Peyer's patch (tissue), 4 donors: ENCODE measurements at regions not wholly inside any gene's neighbourhood (a gene's known extent, or its start where the extent isn't known, plus 50 kb on each side); places are given as distances from the start of the nearest gene placed in this dataset.

Source experiments
- POLR2A ChIP-seq, 2 donors: fragments of 450-650 bp; IDR thresholded peaks; one replicate each; pipeline ENCODE4 v1.5.1; 2017; ENCODE audit warnings: antibody characterized with exemption in 2 of 2, mild to moderate bottlenecking in 2 of 2, moderate library complexity in 2 of 2
- TF ChIP-seq, protein P1 (sequence below), 6 experiments: fragments of 450-650 bp in 4 of 6; fragments of 200-600 bp in 2 of 6; sonication (generic) in 1 of 6; IDR thresholded peaks; one replicate each; pipeline ENCODE4 v1.5.1; 2017 to 2019; ENCODE audit warnings: antibody characterized with exemption in 6 of 6, mild to moderate bottlenecking in 3 of 6, moderate library complexity in 1 of 6

DNA sequence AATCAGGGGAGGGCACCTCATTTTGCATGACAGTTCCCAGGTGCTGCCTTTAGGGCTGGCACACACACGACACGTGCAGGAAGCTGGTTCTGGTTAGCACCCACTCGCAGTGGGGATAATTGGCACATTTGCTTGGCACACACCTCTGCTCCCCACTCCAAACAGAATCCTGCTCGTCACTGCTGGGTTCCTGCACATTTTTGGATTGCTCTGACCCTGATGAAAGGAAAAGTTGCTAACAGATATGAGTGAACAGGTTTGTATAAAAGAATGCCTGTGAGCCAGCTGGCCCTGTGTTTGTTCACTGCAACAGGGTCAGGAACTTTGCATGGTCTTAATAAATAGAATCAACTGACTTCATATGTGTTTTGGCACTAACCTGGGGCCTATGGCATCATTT lies 1500.4 kb downstream of the EFNB2 start:
- TF ChIP-seq, protein P1, sequence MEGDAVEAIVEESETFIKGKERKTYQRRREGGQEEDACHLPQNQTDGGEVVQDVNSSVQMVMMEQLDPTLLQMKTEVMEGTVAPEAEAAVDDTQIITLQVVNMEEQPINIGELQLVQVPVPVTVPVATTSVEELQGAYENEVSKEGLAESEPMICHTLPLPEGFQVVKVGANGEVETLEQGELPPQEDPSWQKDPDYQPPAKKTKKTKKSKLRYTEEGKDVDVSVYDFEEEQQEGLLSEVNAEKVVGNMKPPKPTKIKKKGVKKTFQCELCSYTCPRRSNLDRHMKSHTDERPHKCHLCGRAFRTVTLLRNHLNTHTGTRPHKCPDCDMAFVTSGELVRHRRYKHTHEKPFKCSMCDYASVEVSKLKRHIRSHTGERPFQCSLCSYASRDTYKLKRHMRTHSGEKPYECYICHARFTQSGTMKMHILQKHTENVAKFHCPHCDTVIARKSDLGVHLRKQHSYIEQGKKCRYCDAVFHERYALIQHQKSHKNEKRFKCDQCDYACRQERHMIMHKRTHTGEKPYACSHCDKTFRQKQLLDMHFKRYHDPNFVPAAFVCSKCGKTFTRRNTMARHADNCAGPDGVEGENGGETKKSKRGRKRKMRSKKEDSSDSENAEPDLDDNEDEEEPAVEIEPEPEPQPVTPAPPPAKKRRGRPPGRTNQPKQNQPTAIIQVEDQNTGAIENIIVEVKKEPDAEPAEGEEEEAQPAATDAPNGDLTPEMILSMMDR (IDR thresholded peaks at IDR 0.05), result no peak
- no peak for TF ChIP-seq POLR2A (IDR thresholded peaks at IDR 0.05)
